NCI-H1105 treated with DMSO at 0.1 percent for 48 hours (cell line): ENCODE measurements at regions not wholly inside any gene's neighbourhood (a gene's known extent, or its start where the extent isn't known, plus 50 kb on each side); places are given as distances from the start of the nearest gene placed in this dataset.
"Not testable (repeated sequence)": the region's sequence is repeated elsewhere in the genome, so short reads cannot be mapped to it uniquely, and the experiment has no call there.

Experiments
- DNase-seq: peaks from one replicate; lab custom pipeline; 2025; lab: John Stamatoyannopoulos, UW

GRCh38 chr1:25171013-25171412 lies 61.3 kb downstream of the SYF2 start:
- not testable (repeated sequence) for DNase-seq

GRCh38 chr1:25170439-25170838 lies 61.9 kb downstream of the SYF2 start:
- DNase-seq = no peak

DNA sequence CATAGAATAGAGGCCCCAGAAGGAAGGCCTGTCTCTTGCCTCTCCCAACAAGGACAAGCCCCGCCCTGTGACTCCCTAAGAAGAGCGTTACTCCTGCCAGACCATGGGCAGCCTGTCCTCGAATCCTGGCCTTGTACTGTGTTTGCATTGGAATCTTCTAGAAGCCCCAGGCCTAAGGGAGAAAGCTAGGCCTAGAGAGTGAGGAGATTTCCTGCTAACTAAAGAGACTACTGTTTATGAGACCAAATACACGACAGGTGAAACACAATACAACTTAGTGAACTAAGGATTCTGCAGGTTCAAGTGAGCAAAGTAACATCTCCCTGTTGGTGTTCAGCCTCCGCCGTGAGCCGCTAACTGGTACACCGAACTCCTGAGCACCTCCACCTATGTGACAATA lies 62.7 kb downstream of the SYF2 start:
- no peak for DNase-seq

GRCh38 chr1:25169168-25169567 lies 63.1 kb downstream of the SYF2 start:
- no peak for DNase-seq

DNA sequence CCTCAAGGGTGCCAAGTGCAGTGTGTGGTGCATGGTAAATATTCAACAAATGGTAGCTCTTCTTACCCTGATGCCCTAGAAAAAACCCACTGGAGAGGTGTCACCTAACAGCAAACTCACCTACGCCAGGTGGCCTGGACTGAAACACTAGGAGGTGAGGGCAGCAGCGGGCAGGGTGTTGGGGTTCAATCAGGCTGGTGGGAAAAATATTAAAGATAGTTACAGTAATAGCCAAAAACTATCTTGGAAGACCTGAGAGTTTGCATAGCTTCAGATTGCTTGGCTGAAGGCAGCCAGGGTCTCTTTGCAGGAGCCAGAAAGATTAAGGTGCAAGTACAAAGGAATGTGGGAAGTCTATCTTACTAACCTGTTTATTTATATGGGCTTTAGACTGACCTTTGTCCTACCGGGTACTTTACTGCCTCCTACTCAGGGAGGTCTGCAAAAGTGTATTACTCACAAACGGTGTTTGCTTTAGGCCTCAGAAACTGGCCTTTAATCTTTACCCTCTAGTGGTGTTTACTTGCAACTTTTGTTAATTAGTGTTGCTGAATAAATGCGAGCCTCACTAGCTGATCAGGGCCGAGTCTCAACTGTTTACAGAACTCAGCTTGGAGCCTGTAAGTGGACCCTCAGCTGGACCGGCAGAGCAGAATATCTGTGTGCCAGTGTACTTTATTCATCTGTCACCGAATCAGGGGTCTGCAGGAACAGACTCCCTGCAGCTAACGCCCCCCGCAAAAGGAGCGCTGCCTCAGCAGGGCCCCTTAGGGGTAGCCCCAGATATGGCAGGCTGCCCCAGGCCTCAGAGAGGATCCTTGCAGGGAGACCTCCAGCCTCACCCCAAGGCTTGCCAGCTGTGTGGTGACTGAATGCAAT lies 63.9 kb downstream of the SYF2 start:
- DNase-seq = no peak

DNA sequence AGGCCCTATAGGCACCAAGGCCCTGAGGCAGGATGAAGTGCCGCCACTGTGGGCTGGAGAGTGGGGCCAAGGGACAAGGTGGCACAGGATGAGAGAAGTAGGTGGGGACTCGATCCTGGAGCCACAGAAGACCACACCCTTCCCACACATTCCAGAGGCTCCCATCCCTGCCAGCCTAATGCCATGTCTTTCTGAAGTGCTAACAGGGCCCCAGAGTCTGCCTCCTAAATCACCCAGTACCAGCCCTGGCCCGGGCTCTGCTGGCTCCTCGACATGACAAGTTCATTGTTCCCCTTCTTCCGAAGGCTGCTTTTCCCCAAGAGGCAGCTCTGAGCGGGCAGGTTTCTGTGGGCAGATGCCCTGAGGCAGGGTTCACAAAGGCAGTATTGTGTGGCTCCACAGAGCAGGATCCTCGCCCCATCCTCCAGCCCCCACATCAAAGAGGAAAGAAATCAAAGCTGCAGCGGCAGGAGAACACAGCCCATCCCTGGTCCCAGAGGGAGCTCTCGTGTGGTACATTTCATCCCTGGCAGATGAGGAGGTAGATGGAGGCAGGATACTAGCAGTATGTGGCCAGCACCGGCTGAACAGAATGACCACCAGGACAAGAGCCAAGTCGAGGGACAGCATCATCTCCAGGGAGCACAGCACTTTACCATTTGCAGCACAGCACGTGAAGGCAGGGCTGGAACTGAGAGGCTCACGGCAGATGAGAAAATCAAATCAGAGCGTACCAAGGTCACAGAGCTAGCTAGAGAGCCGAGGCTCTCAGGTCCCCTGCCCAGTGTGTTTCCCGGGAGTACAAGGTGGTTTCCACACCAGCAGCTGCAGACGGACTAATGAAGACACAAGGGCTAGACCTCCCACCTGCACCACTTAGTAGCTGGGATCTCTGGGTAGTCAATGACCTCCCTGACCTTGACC lies 64.8 kb downstream of the SYF2 start:
- DNase-seq = no peak

DNA sequence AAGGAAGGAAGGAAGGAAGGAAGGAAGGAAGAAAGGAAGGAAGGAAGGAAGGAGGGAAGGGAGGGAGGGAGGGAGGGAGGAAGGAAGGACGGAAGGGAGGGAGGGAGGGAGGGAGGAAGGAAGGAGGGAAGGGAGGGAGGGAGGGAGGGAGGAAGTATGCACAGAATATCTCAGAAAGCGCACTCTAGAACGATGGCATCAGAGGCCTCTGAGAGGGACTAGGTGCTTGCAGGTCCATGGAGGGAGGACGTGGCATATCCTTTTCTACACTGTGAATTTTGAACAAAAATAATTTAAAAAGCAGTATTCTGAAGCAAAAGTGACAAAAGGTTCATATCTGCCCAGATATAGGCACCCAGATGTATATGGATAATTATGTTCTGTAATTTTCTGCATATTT lies 65.5 kb downstream of the SYF2 start:
- no peak for DNase-seq

DNA sequence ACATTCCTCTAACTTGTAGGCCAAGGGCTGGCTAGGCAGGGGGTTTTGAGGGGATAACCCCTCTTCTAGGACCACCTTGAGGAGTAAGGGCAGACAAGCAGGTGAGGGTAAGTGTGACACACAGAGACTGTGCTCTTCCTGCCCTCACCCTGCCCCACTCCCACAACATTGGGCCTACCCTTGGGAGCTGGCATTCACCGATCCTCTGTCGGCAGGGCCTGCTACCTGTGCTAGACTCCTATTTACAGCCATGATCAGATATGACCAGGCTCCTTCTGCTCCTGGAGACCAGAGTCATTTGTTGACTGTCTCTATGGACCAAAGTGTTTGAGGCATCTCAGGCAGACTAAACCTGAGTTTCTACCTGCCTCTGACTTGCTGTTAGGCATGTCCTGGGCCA lies 68.3 kb downstream of the SYF2 start:
- DNase-seq = no peak

GRCh38 chr1:25161981-25162380 lies 70.3 kb downstream of the SYF2 start:
- no peak for DNase-seq

GRCh38 chr1:25157846-25158245 lies 74.5 kb downstream of the SYF2 start:
- DNase-seq = no peak

GRCh38 chr1:25150985-25151495 lies 81.3 kb downstream of the SYF2 start:
- no peak for DNase-seq

DNA sequence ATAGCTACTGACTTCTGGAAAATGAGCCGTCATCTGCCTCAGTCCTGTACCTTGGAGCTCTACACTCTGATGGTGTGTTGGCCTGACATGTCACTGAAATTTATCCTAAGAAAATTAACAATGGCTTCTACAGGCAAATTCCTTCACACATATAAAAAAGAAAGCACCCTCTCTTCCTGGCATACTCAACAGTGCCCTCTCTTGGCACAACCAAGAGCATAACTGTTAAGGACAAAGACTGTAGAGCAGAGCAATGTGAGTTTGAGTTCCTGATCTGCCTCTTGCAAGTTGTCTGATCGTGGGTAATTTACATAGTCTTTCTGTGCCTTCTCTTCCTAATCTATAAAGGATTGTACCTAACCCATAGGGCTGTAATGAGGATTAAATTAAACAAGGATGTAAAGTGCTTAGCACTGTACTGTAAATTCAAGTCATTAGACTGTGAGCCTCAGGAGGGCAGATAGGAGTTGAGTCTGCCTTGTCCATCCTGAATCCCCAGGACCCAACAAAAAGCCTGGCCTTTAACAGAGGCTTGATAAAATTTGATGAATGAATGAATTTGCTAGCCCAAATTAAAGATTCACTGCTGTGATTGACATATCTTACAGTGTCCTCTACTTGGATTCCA lies 83.5 kb downstream of the SYF2 start:
- no peak for DNase-seq

DNA sequence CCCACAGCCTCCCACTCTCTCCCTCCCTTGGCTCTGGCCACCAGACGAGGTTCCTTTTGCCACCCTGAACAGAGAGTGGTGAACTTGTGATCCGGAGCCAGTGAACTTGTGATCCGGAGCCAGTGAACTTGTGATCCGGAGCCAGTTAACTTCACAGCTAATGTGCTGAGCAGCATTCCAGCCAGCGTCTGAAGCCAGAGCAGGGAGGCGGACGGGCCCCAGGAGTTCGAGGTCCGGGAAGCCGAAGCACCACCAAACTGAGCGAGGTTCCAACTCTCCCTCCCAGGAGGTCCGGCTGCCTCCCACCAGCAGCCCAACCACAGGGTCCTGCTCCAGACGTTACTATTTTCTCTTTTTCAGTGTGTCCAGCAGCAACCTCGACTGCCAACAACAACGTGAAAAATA lies 85.8 kb downstream of the SYF2 start:
- no peak for DNase-seq

- DNase-seq = no peak
Observed at GRCh38 chr1:25145775-25146393, 86.4 kb downstream of the SYF2 start.

DNA sequence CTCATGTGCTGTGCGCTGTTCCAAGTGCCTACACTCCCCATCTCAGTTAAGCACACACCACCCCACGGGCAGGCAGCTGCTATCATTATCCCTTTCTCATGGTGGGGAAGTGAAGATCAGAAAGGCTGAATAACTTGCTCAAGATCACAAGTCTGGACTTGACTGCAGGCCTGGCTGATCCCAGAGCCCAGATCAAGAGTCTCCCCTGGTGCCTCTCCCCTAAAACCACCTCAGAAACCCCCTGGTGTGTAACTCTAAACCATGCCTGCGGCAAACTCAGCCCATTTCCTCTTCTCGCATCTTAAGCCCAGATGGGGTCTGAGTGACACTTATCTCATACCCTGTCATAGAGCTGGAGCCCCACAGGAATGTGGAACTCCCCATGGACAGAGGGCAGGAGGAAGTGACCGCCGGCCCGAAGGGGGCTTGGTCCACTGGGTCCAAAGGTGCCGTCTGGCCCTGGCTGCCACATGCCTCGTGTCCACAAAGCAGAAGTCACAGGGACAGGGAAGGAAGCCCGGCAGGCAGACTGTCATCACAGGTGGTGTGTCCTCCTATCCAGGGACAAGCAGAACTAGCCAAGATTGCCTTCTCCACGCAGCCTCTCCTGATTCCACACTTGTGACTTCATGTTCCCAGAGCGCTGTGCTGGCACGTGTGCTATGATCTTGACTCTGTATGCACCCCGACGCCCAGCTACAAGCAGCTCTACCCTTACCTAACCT lies 92.1 kb downstream of the SYF2 start:
- DNase-seq = no peak

DNA sequence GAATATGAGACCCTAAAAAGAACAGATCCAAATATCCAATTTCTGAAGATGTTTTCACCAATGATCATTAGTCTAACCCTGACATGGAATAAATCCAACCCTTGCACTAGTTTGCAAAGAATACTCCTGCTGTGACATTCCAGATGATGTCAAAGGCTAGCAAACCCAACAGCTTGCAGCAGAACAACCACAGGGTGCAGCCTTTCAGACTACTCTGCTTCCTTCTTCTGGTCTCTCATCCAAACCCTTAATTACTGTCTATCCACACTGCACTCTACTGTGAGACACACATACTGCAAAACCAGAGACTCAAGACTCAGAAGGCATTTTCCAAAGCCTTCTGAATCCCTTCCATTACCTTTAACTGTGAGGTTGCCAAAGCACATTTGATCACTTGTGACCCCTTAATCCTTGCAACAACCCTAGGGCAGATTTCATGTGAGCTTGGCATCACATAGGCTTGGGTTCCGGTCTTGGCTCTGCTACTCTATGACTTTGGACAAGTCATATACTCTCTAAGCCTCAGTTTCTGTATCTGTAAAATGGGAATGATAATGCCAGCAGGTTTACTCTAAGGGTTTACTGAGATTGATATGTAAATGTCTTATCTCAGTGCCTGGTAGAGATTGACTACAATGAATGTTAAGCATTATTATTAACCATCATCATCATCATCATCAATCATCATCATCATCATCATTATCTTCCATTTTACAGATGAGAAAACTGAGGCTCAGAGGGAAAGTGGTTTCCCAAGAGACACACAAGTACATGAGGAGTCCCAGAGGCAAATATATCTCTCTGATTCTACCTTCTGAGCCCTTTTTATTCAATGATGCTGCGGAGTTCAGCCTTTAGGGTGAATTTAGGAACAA lies 94.5 kb downstream of the SYF2 start:
- DNase-seq = no peak

- DNase-seq = no peak
Observed at GRCh38 chr1:25137106-25137505, 95.2 kb downstream of the SYF2 start.

DNA sequence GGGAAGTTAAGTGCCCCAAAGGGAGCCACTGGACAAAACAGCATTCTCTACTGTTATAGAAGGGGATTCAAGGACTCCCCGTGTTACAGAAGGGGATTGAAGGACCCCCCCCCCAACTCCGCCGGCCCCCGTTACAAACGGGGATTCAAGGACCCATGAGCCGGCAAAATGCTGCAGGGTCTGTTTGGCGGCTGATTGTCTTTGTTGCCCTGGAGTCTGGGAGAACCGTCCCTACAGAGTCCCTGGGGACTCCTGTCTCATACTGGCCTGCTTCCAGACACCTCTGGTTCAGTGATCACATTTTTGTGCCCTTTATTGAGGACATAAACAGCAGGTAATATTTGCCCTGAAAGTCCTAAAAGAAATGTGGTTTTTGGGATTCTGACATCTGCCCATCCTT lies 96.4 kb downstream of the SYF2 start:
- peak; percentile 69 for DNase-seq

GRCh38 chr1:25134801-25135461 lies 97.4 kb downstream of the SYF2 start:
- no peak for DNase-seq

DNA sequence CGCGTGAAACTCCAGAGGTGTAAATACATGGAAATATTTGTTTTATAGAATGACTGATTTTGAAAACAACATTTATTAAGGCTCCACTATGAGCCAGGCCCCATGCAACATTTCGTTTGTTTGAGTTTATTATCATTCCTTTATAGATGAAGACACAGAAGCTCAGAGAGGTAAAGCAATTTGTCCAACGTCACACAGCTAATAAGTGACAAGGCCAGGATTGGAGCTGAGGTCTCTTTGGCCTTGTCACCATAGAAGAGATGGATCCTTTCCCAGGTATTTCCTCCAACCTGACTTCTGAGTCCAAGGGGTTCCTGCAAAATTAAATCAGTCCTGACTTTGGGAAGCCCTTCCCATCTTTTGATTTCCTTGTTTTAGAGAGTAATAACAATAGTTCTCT lies 98.0 kb downstream of the SYF2 start:
- no peak for DNase-seq
